Bronchial epithelial cell (primary cell): ENCODE measurements at regions not wholly inside any gene's neighbourhood (a gene's known extent, or its start where the extent isn't known, plus 50 kb on each side); places are given as distances from the start of the nearest gene placed in this dataset.

ENCODE experiments used
- DNase-seq: peaks from one replicate; pipeline ENCODE4 v3.0.0-alpha.2; 2010; ENCODE audit warnings: low read depth
- FAIRE-seq: peaks from 2 replicates; lab custom pipeline; 2011; peaks lifted over from hg19 to GRCh38; lab: Jason Lieb, UNC
- H3K27me3 ChIP-seq: 2 replicates; pipeline ENCODE4 v1.5.1; 2011; ENCODE audit warnings: low read length; ENCODE audit not compliant: control insufficient read depth, insufficient read depth
- H3K36me3 ChIP-seq: 2 replicates; pipeline ENCODE4 v1.5.1; 2011; ENCODE audit warnings: low read length; ENCODE audit not compliant: control insufficient read depth, insufficient read depth
- H3K4me3 ChIP-seq: 2 replicates; pipeline ENCODE4 v1.5.1; 2011; ENCODE audit warnings: mild to moderate bottlenecking, low read depth, low read length, control low read depth
- TF ChIP-seq, protein P1 (sequence below): IDR thresholded peaks from 2 replicates; pipeline ENCODE4 v1.5.1; 2011; ENCODE audit warnings: mild to moderate bottlenecking, moderate library complexity, low read length, control low read depth, inconsistent platforms; ENCODE audit not compliant: insufficient read depth, severe bottlenecking

DNA sequence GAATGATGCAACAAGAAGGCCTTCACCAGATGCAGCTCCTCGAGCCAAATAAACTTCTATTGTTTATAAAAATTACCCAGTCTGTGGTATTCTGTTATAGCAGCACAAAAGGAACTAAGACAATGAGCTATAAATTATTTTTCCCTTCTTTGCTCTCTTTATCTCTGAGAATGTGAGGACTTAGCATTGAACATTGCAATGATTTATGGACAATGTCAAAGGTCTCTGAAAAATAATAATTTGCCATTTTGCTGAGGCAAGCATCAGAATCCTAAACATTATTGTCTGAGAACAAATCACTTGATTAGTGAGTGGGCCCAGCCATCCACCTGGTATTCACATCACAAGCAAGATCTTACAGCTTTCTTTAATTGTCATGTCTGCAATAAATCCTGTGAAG lies 95.4 kb upstream of the SSBP2 start:
- FAIRE-seq (no peak), DNase-seq (no peak)
- H3K36me3 ChIP-seq, result no peaks in the 10 kb centered on the region
- no peaks in the 10 kb centered on the region for H3K27me3 ChIP-seq
- no peak overlapping the region for H3K4me3 ChIP-seq
- TF ChIP-seq, protein P1, sequence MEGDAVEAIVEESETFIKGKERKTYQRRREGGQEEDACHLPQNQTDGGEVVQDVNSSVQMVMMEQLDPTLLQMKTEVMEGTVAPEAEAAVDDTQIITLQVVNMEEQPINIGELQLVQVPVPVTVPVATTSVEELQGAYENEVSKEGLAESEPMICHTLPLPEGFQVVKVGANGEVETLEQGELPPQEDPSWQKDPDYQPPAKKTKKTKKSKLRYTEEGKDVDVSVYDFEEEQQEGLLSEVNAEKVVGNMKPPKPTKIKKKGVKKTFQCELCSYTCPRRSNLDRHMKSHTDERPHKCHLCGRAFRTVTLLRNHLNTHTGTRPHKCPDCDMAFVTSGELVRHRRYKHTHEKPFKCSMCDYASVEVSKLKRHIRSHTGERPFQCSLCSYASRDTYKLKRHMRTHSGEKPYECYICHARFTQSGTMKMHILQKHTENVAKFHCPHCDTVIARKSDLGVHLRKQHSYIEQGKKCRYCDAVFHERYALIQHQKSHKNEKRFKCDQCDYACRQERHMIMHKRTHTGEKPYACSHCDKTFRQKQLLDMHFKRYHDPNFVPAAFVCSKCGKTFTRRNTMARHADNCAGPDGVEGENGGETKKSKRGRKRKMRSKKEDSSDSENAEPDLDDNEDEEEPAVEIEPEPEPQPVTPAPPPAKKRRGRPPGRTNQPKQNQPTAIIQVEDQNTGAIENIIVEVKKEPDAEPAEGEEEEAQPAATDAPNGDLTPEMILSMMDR, result no peak

DNA sequence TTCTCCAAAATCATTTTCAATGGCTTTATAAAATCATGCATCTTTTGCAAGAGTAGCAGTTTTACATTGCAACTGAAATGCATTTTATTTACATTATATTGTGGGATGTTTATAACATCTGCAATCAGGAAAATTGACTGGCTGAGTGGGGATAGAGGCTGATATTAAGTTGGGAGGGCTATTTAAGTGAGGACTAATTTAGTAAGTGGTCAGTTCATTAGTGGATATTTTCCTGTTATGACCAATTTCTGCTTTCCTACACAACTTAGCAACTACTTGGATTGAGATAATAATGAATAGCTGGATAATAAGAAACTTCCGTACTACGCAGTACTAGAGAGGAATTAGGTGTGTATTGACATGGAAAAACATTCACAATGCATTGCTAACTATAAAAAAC lies 92.9 kb upstream of the SSBP2 start:
- FAIRE-seq (no peak), DNase-seq (no peak)
- no peaks in the 10 kb centered on the region for H3K27me3 ChIP-seq
- no peaks in the 10 kb centered on the region for H3K36me3 ChIP-seq
- H3K4me3 ChIP-seq, result no peak overlapping the region
- TF ChIP-seq, protein P1, result no peak

DNA sequence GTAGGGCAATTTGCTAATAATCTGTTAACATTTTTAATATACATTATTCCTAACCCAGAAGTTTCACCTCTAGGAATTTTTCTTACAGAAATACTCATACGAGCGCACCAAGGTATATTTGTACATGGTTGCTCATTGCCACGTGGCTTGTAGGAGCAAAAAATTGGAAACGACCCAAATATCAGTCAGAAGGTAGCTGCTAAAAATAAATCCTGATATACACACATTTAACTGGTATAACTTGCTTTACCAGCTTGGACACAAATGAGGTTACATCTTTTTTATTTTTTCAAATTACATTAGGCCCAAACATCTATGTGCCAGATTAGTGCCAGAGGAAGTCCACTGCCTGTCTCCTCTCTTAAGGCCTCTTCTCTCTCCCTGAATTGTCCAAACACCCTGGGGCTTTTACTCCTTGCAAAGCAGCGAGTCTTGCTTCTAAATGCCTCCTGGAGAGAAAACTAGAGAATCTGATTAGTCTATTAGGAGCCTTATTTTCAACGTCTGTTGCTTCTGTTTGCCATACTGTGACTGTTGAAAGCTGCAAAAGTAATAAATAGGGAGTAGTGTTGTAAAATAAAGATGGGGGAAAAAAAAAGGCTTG lies 92.0 kb upstream of the SSBP2 start:
- peak; percentile 97 for DNase-seq
- Histone ChIP-seq H3K36me3 (no peaks in the 10 kb centered on the region), H3K27me3 (no peaks in the 10 kb centered on the region), H3K4me3 (no peak overlapping the region)
- no peak for FAIRE-seq
- TF ChIP-seq, protein P1, result no peak

DNA sequence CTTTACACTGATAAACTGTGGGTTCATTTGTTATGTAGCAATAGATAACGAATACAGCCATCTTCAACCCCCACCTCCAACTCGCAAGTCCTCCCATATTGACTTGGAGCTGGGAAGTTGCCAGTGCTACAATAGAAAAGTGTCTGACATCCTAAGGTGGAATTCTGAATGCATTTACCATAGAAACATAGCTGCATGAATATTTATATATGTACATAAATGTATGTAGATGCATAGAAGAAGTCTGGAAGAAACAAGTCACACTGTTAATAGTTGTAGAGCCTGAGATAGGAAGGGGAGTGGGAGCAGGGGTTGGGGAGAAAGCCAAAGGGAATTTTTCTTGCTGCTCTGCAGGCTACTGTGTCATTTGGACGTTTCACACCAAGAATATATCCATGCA lies 88.1 kb upstream of the SSBP2 start:
- DNase-seq (no peak), FAIRE-seq (no peak)
- Histone ChIP-seq H3K36me3 (no peaks in the 10 kb centered on the region), H3K4me3 (no peak overlapping the region), H3K27me3 (no peaks in the 10 kb centered on the region)
- TF ChIP-seq, protein P1, result no peak

DNA sequence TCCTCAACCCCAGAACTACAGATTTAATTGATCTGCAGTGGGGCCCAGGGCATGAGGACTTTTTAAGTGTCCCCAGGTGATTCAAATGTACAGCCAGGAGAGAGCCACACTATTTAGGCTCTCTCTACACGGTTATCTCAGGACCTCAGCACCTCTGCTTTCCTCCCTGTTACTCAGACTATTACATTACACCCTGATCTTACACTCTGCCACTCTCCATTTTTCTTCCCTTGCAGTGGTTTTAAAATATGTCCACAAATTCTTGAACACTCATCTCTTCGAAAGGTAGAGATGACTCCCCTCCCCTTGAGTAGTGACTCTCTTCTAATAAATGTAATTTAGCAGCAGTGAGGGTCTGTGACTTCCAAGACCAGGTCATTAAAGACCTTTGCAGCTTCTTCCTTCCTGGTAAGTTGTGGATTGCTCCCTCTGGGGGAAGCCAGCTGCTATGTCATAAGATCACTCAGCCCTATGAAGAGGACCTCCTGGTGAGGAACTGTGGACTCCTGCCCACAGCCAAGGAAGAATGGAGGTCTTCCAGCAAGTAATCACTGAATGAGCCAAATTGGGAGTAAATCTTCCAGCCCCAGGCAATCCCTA lies 87.5 kb upstream of the SSBP2 start:
- FAIRE-seq, result no peak
- peak; percentile 51 for DNase-seq

More for the DNA sequence above, 87.5 kb upstream of the SSBP2 start:
- Histone ChIP-seq H3K4me3 (no peak overlapping the region), H3K27me3 (no peaks in the 10 kb centered on the region), H3K36me3 (no peaks in the 10 kb centered on the region)
- TF ChIP-seq, protein P1, result peak; percentile 63
